ENCODE measurements at regions not wholly inside any gene's neighbourhood (a gene's known extent, or its start where the extent isn't known, plus 50 kb on each side); places are given as distances from the start of the nearest gene placed in this dataset.

- POLR2A ChIA-PET = no interaction called here
- CTCF ChIA-PET = no interaction called here
Measured at GRCh38 chr3:59430341-59430740, 380.5 kb upstream of the CFAP20DC start.

- POLR2A ChIA-PET = no interaction called here
- CTCF ChIA-PET = no interaction called here
Measured at GRCh38 chr3:59429198-59429597, 379.4 kb upstream of the CFAP20DC start.

- CTCF ChIA-PET = interaction anchor here (1.0 to 1.5 kb wide), 3 partner anchors 17 to 24 kb away, joined by 3 to 4 read pairs (median 4); no protein-coding TSS in a partner anchor
- POLR2A ChIA-PET = interaction anchor here (0.6 to 1.2 kb wide), 4 partner anchors 17 to 192 kb away, joined by 3 to 5 read pairs (median 4); no protein-coding TSS in a partner anchor
Measured at GRCh38 chr3:59426821-59427565, 377.2 kb upstream of the CFAP20DC start.

DNA sequence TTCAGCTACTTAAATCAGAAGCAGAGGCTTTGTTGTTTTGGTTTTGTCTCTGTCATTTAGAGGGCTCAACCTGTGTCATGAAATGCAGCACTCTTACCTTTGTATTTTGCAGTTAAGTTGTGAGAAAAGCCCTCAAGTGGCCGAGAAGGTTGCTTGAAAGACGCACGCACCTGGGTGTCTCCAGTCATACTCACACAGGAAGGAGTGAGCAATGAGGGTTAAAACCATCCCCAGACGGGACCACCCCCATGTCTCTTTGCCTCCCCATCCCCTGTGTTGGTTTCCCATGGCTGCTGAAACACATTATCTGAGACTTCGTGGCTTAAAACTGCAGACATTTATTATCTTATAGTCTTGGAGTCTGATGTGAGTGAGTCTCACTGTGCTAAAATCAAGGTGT lies 376.1 kb upstream of the CFAP20DC start:
- POLR2A ChIA-PET = interaction anchor here (1.2 to 1.3 kb wide), 2 partner anchors 26 to 191 kb away, joined by 4 to 5 read pairs; no protein-coding TSS in a partner anchor
- CTCF ChIA-PET = interaction anchor here (1.0 to 1.4 kb wide), 2 partner anchors 77 to 149 kb away, joined by 3 read pairs; no protein-coding TSS in a partner anchor

DNA sequence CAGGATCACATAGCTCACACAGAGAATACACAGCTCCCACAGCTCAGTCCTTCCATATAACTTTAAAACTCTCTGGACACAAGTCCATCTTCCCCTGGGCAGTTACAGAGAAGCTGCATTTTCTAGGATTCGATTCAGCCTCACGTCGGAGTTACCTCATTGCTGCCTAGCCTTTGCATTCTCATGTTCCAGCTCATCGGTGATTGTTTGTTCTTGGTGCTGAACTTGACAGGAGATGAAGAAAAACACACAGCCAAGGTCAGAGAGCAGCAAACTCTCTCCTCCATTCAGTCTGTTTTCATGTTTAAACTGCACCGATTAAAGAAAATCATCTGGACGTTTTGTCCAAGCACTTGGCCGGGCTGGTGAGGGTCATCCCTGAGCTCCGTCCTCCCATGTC lies 375.5 kb upstream of the CFAP20DC start:
- ChIA-PET CTCF (interaction anchor here (1.0 to 1.4 kb wide), 3 partner anchors 17 to 150 kb away, joined by 3 read pairs; no protein-coding TSS in a partner anchor), POLR2A (interaction anchor here (1.3 kb wide), 1 partner anchor 26 kb away, joined by 5 read pairs; no protein-coding TSS in a partner anchor)

DNA sequence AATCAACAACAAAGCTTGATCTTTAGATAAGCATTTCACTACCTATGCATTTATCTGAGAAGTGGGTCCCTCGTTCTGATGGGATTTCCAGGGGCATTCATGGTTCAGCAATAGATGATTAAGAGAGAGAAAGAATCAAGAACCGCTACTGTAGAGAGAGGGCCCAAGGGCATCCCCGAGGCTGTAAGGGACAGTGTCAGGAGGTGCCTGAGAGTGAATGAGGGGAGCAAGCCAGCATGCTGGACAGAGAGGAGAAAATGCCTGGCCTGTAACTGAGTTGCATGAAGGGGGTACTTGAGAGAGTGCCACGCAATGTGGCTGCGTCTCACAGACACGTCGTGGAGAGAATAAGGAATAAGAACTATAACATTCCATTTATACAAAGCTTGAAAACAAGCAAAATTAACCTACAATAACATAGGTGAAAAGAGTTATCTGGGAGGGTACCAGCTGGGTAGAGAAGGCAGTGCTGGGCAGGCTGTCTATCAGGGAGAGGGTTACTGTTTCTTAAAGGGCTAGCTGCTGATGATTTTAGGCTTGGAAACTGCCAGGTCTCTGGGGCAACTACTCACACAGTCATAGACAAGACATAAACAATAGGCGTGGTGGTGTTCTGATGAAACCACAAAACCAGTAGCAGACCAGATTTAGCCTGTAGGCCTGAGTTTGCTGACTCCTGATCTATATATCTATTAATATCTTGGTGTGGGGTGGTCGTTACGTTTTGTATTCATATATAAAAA lies 374.6 kb upstream of the CFAP20DC start:
- ChIA-PET CTCF (interaction anchor here (1.1 kb wide), 1 partner anchor 18 kb away, joined by 3 read pairs; no protein-coding TSS in a partner anchor), POLR2A (interaction anchor here (1.3 kb wide), 1 partner anchor 27 kb away, joined by 5 read pairs; no protein-coding TSS in a partner anchor)

DNA sequence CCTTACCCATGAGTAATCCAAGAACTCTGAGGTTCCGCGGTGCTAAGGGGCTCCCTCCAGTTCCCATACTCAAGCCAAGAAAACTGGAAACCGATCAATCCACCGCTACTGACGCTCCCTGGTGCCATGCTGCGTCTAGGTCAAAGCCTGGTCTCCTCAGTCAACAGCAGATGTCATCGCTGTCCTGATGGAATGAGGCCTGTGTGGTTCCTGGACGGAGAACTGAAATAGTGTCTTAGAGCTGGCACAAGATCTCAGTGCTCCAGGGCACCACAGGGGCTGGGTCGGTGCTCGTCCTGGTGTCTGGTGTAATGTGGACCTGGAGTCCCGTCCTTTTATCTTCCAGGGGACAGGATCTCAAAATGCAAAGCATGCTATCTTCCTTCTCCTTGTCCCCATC lies 373.9 kb upstream of the CFAP20DC start:
- POLR2A ChIA-PET = interaction anchor here (2.0 kb wide), 1 partner anchor 37 kb away, joined by 5 read pairs; no protein-coding TSS in a partner anchor
- CTCF ChIA-PET = no interaction called here

DNA sequence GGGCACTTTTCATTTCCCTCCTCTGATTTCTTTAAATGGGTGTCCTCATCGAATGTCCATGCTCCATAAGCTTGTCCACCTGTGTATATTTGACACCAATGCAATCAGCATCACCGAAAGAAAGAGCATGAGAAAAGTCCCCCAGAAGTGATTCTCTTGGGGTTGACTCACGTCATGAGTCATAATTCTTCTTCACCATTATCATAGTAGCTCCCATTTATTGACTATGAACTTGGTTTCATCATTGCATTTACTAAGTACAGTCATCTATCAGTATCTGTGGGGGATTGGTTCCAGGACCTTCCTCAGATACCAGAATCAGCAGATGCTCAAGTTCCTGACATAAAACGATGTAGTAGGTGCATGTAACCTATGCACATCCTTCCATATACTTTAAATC lies 372.5 kb upstream of the CFAP20DC start:
- CTCF ChIA-PET = interaction anchor here (1.3 kb wide), 1 partner anchor 109 kb away, joined by 3 read pairs; no protein-coding TSS in a partner anchor
- POLR2A ChIA-PET = interaction anchor here (0.6 to 2.0 kb wide), 2 partner anchors 9 to 36 kb away, joined by 3 to 5 read pairs; no protein-coding TSS in a partner anchor

DNA sequence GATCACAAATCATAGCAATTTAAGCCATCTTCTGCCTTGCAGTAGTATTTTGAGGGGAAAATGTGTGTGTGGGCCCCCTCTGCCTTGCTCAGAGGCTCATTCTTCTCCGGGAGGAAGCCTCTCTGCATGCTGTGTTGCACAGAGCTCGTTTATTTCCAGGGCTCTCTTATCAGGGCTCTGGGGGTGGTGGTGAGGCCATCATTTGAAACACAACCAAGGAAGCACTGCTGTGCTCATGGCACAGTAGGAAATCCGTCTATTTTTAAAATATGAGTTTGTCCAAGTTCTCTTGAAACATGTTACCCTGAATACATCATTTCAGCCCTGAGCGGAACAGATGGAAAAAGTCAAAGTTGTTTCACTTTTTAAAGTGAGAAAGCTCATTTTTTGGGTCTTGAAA lies 369.0 kb upstream of the CFAP20DC start:
- ChIA-PET CTCF (no interaction called here), POLR2A (no interaction called here)

GRCh38 chr3:59412516-59412915 lies 362.7 kb upstream of the CFAP20DC start:
- CTCF ChIA-PET = no interaction called here
- POLR2A ChIA-PET = no interaction called here

GRCh38 chr3:59411694-59412093 lies 361.9 kb upstream of the CFAP20DC start:
- CTCF ChIA-PET = no interaction called here

DNA sequence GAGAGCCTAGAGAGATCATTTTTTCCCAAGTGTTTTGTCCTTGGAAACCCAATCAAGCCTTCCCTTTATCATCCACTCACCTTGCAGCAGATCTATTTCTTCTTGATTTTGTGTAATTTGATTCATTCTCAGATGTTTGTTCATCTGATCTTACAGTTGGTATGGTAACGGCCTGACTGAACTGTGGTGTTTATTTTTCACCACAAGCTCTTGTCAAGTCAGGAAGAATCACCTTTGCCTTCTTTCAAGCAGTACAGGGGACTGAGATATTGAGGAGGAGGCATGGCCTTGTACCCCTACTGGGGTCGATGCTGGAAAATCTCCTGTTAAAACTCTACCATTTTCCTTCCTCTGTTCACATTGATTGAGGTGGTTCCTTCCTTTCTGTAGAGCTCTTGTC lies 361.4 kb upstream of the CFAP20DC start:
- CTCF ChIA-PET = no interaction called here
- POLR2A ChIA-PET = no interaction called here

More at GRCh38 chr3:59411694-59412093, 361.9 kb upstream of the CFAP20DC start:
- POLR2A ChIA-PET = no interaction called here

GRCh38 chr3:59408047-59408624 lies 358.3 kb upstream of the CFAP20DC start:
- POLR2A ChIA-PET = interaction anchor here (0.5 kb wide), 1 partner anchor 306 kb away, joined by 8 read pairs; no protein-coding TSS in a partner anchor
- CTCF ChIA-PET = no interaction called here

- CTCF ChIA-PET = no interaction called here
- POLR2A ChIA-PET = no interaction called here
Measured at GRCh38 chr3:59407425-59407824, 357.6 kb upstream of the CFAP20DC start.

- ChIA-PET POLR2A (no interaction called here), CTCF (interaction anchor here (0.6 kb wide), 1 partner anchor 24 kb away, joined by 3 read pairs; no protein-coding TSS in a partner anchor)
Measured at GRCh38 chr3:59406943-59407342, 357.1 kb upstream of the CFAP20DC start.

DNA sequence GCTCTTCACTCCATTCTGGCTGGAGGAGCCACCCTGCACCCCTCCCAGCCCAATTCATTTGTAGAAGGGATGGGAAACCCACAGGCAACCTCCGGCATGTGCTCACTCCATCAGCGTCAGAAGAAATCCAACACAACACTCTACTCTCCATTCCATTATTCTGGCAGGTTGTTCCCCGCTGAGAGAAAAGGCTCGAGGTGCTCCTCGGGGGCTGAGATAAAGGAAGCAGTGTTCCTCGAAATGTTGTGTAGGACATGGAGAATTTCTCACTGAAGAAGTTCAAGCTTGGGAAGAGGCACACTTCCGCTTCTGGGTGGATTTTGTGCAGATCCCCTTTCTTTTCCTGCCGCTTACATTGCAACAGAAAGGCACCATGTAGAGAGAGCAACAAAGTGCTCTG lies 355.0 kb upstream of the CFAP20DC start:
- ChIA-PET POLR2A (no interaction called here), CTCF (no interaction called here)

GRCh38 chr3:59404064-59404463 lies 354.2 kb upstream of the CFAP20DC start:
- CTCF ChIA-PET = no interaction called here
- POLR2A ChIA-PET = no interaction called here

DNA sequence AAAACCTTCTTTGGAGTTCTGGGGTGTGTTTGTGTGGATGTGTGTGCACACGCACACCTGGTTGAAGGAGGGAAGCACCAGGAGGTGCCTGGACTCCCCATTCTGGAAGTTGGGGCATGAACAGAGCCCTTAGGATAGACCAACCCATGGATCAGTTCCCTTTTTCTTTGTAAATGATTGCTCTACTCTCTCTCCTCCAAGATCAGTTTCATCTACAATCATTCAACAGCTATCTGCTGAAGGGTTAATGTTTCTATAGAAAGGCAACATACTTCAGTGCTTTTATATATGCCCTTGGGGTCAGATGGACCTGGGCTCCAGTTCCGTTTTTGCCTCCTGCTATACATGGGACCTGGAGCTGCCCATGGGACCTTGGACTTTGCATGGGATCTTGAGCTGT lies 352.1 kb upstream of the CFAP20DC start:
- ChIA-PET CTCF (interaction anchor here (0.9 kb wide), 1 partner anchor 173 kb away, joined by 3 read pairs; no protein-coding TSS in a partner anchor), POLR2A (no interaction called here)

DNA sequence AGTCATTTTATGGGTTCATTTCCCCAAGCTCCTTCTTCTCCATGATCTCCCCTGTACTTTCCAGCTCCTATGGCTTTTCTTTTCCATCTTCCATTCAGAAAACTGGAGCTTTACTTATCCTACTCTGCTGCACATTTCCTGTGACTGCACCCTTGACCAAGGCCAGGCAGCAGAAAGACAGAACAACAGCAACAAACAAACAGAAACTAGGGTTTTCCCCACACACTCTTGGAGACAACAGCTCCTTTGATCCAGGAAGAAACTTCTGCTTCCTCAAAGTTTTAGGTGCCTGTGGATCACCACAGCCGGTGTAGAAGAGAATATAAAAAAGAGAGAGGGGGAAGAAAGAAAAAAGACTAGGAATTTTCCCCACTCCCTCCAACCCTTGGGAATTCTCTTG lies 342.3 kb upstream of the CFAP20DC start:
- CTCF ChIA-PET = no interaction called here
- POLR2A ChIA-PET = no interaction called here

DNA sequence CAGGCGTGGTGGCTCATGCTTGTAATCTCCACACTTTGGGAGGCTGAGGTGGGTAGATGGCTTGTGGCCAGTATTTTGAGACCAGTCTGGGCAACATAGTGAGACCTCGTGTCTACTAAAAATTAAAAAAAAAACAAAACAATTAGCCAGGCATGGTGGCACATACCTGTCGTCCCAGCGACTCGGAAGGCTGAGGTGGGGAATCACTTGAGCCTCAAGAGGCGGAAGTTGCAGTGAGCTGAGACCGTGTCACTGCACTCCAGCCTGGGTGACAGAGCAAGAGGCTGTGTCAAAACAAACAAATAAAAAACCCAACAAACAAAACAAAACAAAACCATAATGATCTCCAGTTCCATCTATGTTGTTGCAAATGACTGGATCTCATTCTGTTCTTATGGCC lies 341.3 kb upstream of the CFAP20DC start:
- POLR2A ChIA-PET = no interaction called here
- CTCF ChIA-PET = no interaction called here

Measured in activated CD8-positive, alpha-beta memory T cell treated with anti-CD3 and anti-CD28 coated beads for 36 hours (primary cell).